ENCODE measurements at regions not wholly inside any gene's neighbourhood (a gene's known extent, or its start where the extent isn't known, plus 50 kb on each side); places are given as distances from the start of the nearest gene placed in this dataset.

- no peaks in the 10 kb centered on the region for H3K4me1 ChIP-seq
- H3K4me3 ChIP-seq = no peak overlapping the region
- no peaks in the 10 kb centered on the region for H3K9me3 ChIP-seq
- DNase-seq (no peak), ATAC-seq (no peak)
- no peak overlapping the region for H3K27ac ChIP-seq
- no peaks in the 10 kb centered on the region for H3K36me3 ChIP-seq
- intact Hi-C loops (cut with DNase I) = no loop called here
- WGBS, 4 donors = 89 to 94% (median 93%) methylated on average over 1 of the region's 1 CpG
- H3K27me3 ChIP-seq = no peaks in the 10 kb centered on the region
- TF ChIP-seq, protein P1, sequence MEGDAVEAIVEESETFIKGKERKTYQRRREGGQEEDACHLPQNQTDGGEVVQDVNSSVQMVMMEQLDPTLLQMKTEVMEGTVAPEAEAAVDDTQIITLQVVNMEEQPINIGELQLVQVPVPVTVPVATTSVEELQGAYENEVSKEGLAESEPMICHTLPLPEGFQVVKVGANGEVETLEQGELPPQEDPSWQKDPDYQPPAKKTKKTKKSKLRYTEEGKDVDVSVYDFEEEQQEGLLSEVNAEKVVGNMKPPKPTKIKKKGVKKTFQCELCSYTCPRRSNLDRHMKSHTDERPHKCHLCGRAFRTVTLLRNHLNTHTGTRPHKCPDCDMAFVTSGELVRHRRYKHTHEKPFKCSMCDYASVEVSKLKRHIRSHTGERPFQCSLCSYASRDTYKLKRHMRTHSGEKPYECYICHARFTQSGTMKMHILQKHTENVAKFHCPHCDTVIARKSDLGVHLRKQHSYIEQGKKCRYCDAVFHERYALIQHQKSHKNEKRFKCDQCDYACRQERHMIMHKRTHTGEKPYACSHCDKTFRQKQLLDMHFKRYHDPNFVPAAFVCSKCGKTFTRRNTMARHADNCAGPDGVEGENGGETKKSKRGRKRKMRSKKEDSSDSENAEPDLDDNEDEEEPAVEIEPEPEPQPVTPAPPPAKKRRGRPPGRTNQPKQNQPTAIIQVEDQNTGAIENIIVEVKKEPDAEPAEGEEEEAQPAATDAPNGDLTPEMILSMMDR (IDR thresholded peaks at IDR 0.05) = no peak
- TF ChIP-seq POLR2A (IDR thresholded peaks at IDR 0.05) = no peak
These were observed 494.9 kb upstream of the POU3F2 start for GRCh38 chr6:98339506-98339905.

GRCh38 chr6:98343004-98343403 is 491.4 kb upstream of the POU3F2 start:
- DNase-seq (no peak), ATAC-seq (no peak)
- Histone ChIP-seq H3K4me3 (no peak overlapping the region), H3K27ac (no peak overlapping the region), H3K27me3 (no peaks in the 10 kb centered on the region), H3K36me3 (no peaks in the 10 kb centered on the region), H3K4me1 (no peaks in the 10 kb centered on the region), H3K9me3 (no peaks in the 10 kb centered on the region)
- intact Hi-C loops (cut with DNase I) = no loop called here
- no peak for TF ChIP-seq POLR2A (IDR thresholded peaks at IDR 0.05)
- TF ChIP-seq, protein P1 (IDR thresholded peaks at IDR 0.05) = no peak

- ATAC-seq (no peak), DNase-seq (no peak)
- no peak overlapping the region for H3K4me3 ChIP-seq
- H3K9me3 ChIP-seq = no peaks in the 10 kb centered on the region
- no peaks in the 10 kb centered on the region for H3K36me3 ChIP-seq
- intact Hi-C loops (cut with DNase I) = no loop called here
- TF ChIP-seq, protein P1 (IDR thresholded peaks at IDR 0.05) = no peak
- no peak for TF ChIP-seq POLR2A (IDR thresholded peaks at IDR 0.05)
- no peaks in the 10 kb centered on the region for H3K27me3 ChIP-seq
- no peaks in the 10 kb centered on the region for H3K4me1 ChIP-seq
- H3K27ac ChIP-seq = no peak overlapping the region
These were observed 490.6 kb upstream of the POU3F2 start for GRCh38 chr6:98343797-98344196.

DNA sequence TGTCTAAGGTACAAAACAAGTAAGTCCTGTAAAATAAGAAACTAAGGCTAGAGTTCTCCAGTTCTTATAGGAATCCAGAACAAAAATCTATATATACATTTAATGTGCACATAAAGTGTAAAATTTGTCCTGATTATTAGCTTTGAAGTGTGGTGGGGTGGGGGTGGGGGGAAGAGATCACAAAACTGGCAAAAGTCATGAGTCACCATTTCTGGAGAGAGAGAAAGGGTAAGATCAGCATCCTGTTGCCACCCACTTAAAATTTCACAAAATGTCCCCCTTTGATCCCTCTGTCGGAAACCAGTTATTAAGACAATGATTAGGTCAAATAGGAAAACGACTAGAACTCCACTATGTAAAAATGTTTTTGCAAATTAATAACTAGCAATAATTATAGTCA is 482.0 kb upstream of the POU3F2 start:
- intact Hi-C loops (cut with DNase I) = no loop called here
- no peak overlapping the region for H3K27ac ChIP-seq
- TF ChIP-seq POLR2A (IDR thresholded peaks at IDR 0.05) = no peak
- TF ChIP-seq, protein P1 (IDR thresholded peaks at IDR 0.05) = no peak
- 65 to 73% (median 71%) methylated on average over 2 of the region's 2 CpGs for WGBS, 4 donors
- H3K4me1 ChIP-seq = no peaks in the 10 kb centered on the region
- no peak for ATAC-seq
- H3K4me3 ChIP-seq = no peak overlapping the region
- H3K27me3 ChIP-seq = no peaks in the 10 kb centered on the region
- DNase-seq = no peak
- H3K36me3 ChIP-seq = no peaks in the 10 kb centered on the region
- H3K9me3 ChIP-seq = no peaks in the 10 kb centered on the region
